PC-3 (cell line): ENCODE measurements at regions not wholly inside any gene's neighbourhood (a gene's known extent, or its start where the extent isn't known, plus 50 kb on each side); places are given as distances from the start of the nearest gene placed in this dataset.

Source experiments
- CTCF ChIP-seq: fragments of 300-600 bp; sonication (generic); conservative IDR thresholded peaks from 2 replicates; pipeline ENCODE4 v1.5.1; 2017; ENCODE audit warnings: antibody characterized with exemption, low read depth, mild to moderate bottlenecking, low read length
- EZH2 ChIP-seq: fragments of 300-600 bp; sonication (generic); IDR thresholded peaks from one replicate; pipeline ENCODE4 v1.6.1; 2017; ENCODE audit warnings: antibody characterized with exemption, mild to moderate bottlenecking, low read length; ENCODE audit not compliant: unreplicated experiment

- TF ChIP-seq CTCF = no peak
- TF ChIP-seq EZH2 = no peak
Measured at GRCh38 chr4:181693517-181693916, 549.7 kb upstream of the TENM3 start.
